HepG2 (cell line): ENCODE measurements at regions not wholly inside any gene's neighbourhood (a gene's known extent, or its start where the extent isn't known, plus 50 kb on each side); places are given as distances from the start of the nearest gene placed in this dataset.

ENCODE experiments used
- ATAC-seq: fragments of 200-7000 bp; cut with Tn5 transposase; 3 replicates; pipeline ENCODE4 v1.9.1; 2020; ENCODE audit warnings: mild to moderate bottlenecking, moderate library complexity
- BruUV-seq: library from RNA; stranded (reverse); fragments of 400-500 nt; replicated peaks from 2 replicates; lab custom pipeline; 2021; lab: Mats Ljungman, UMichigan
- CTCF ChIA-PET: fragments of 300-600 bp; formaldehyde crosslinking; extraction: SDS; loops from one replicate; lab custom pipeline; 2021; ENCODE audit warnings: low total read pairs, inconsistent platforms, low intra/inter-chr PET ratio; lab: Yijun Ruan, JAX
- POLR2A ChIA-PET: fragments of 350-600 bp; sonication (Branson Sonifier 250); formaldehyde crosslinking; loops from one replicate; lab custom pipeline; 2020; ENCODE audit warnings: antibody characterized with exemption, inconsistent platforms; lab: Yijun Ruan, JAX
- DNase-seq: peaks from one replicate; pipeline ENCODE4 v3.0.0-alpha.2; 2015; ENCODE audit warnings: low spot score
- FAIRE-seq: peaks from 3 replicates; lab custom pipeline; 2011; peaks lifted over from hg19 to GRCh38; lab: Jason Lieb, UNC
- H2AFZ ChIP-seq: one replicate; pipeline ENCODE4 v1.6.1; 2011; ENCODE audit warnings: low read length, inconsistent platforms
- H3K27ac ChIP-seq: fragments of 300-600 bp; 3 replicates; pipeline ENCODE4 v1.8.0; 2011; ENCODE audit warnings: mixed run types, mild to moderate bottlenecking, mixed read lengths, low read length, inconsistent platforms; ENCODE audit not compliant: insufficient read depth; ENCODE audit errors: extremely low read length
- H3K27me3 ChIP-seq, 2 experiments: fragments of 200-600 bp in 1 of 2; 2 replicates in 1 of 2; 3 replicates in 1 of 2; pipeline versions ENCODE4 v1.6.0 to v1.8.0; 2011; ENCODE audit warnings: low read length in 2 of 2, mild to moderate bottlenecking in 2 of 2, moderate library complexity in 2 of 2, inconsistent platforms in 1 of 2; ENCODE audit not compliant: insufficient read depth in 2 of 2, control insufficient read depth in 1 of 2
- H3K36me3 ChIP-seq, 2 experiments: fragments of 200-600 bp in 1 of 2; replicated peaks in 1 of 2; 2 replicates in 1 of 2; 3 replicates in 1 of 2; pipeline versions ENCODE4 v1.5.1 to v1.8.0; 2011; ENCODE audit warnings: low read length in 2 of 2, inconsistent platforms in 1 of 2; ENCODE audit not compliant: insufficient read depth in 2 of 2, control insufficient read depth in 1 of 2
- H3K4me1 ChIP-seq: 2 replicates; pipeline ENCODE4 v1.5.1; 2012; ENCODE audit warnings: low read length, inconsistent platforms; ENCODE audit not compliant: insufficient read depth
- H3K4me2 ChIP-seq: 2 replicates; pipeline ENCODE4 v1.6.0; 2011; ENCODE audit warnings: low read depth, low read length, inconsistent platforms
- H3K4me3 ChIP-seq, 3 experiments: fragments of 200-600 bp in 1 of 3; sonication (generic), shearing (Covaris generic) in 1 of 3; replicated peaks in 1 of 3; 2 replicates each; pipeline ENCODE4 v1.5.1; 2011 to 2016; ENCODE audit warnings: low read length in 3 of 3, inconsistent platforms in 2 of 3, low read depth in 2 of 3, mild to moderate bottlenecking in 2 of 3, control low read depth in 1 of 3, mixed read lengths in 1 of 3; ENCODE audit not compliant: insufficient read depth in 1 of 3
- H3K79me2 ChIP-seq: one replicate; pipeline ENCODE4 v1.6.1; 2011; ENCODE audit warnings: low read length, inconsistent platforms; ENCODE audit not compliant: insufficient read depth
- H3K9ac ChIP-seq: 2 replicates; pipeline ENCODE4 v1.6.0; 2011; ENCODE audit warnings: mild to moderate bottlenecking, low read depth, low read length, inconsistent platforms; ENCODE audit not compliant: insufficient read depth
- H3K9me3 ChIP-seq: 2 replicates; pipeline ENCODE4 v1.5.1; 2012; ENCODE audit warnings: mild to moderate bottlenecking, low read length
- H4K20me1 ChIP-seq: 2 replicates; pipeline ENCODE4 v1.6.0; 2011; ENCODE audit warnings: inconsistent platforms, mild to moderate bottlenecking, low read length, moderate library complexity; ENCODE audit not compliant: insufficient read depth
- BATF2 ChIP-seq: sonication (generic); formaldehyde crosslinking; IDR thresholded peaks from 2 replicates; pipeline ENCODE4 v1.8.0; 2022; ENCODE audit warnings: mild to moderate bottlenecking, missing genetic modification reagents, moderate library complexity
- CEBPG ChIP-seq: IDR thresholded peaks from 2 replicates; pipeline ENCODE4 v1.6.1; 2016
- CHCHD3 ChIP-seq: sonication (generic); formaldehyde crosslinking; IDR thresholded peaks from 2 replicates; pipeline ENCODE4 v1.8.0; 2022; ENCODE audit warnings: mild to moderate bottlenecking, missing genetic modification reagents, moderate library complexity
- JUN ChIP-seq: sonication (generic); formaldehyde crosslinking; IDR thresholded peaks from 2 replicates; pipeline ENCODE4 v1.4.0; 2020; ENCODE audit warnings: mild to moderate bottlenecking, missing genetic modification reagents
- MED8 ChIP-seq: sonication (generic); formaldehyde crosslinking; IDR thresholded peaks from 2 replicates; pipeline ENCODE4 v1.8.1; 2023; ENCODE audit warnings: mild to moderate bottlenecking, missing genetic modification reagents; ENCODE audit not compliant: insufficient replicate concordance
- SNAPC5 ChIP-seq: sonication (generic); formaldehyde crosslinking; IDR thresholded peaks from 2 replicates; pipeline ENCODE4 v1.8.1; 2023; ENCODE audit warnings: mild to moderate bottlenecking, missing genetic modification reagents, borderline replicate concordance
- TERF1 ChIP-seq: sonication (generic); formaldehyde crosslinking; IDR thresholded peaks from 2 replicates; pipeline ENCODE4 v1.8.0; 2022; ENCODE audit warnings: mild to moderate bottlenecking, missing genetic modification reagents, moderate library complexity
- ZBTB20 ChIP-seq: sonication (generic); formaldehyde crosslinking; IDR thresholded peaks from 2 replicates; pipeline ENCODE4 v1.8.1; 2023; ENCODE audit warnings: missing genetic modification reagents, low read depth, mild to moderate bottlenecking, borderline replicate concordance
- ZNF224 ChIP-seq: sonication (generic); formaldehyde crosslinking; IDR thresholded peaks from 2 replicates; pipeline ENCODE4 v1.5.0; 2020; ENCODE audit warnings: mild to moderate bottlenecking, missing genetic modification reagents
- ZNF451 ChIP-seq: sonication (generic); formaldehyde crosslinking; IDR thresholded peaks from 2 replicates; pipeline ENCODE4 v1.5.0; 2020; ENCODE audit warnings: mild to moderate bottlenecking, missing genetic modification reagents
- ZNF564 ChIP-seq: sonication (generic); formaldehyde crosslinking; IDR thresholded peaks from 2 replicates; pipeline ENCODE4 v1.8.1; 2023; ENCODE audit warnings: mild to moderate bottlenecking, missing genetic modification reagents
- ZSCAN22 ChIP-seq: sonication (generic); formaldehyde crosslinking; IDR thresholded peaks from 2 replicates; pipeline ENCODE4 v1.4.0; 2020; ENCODE audit warnings: mild to moderate bottlenecking, missing genetic modification reagents
- WGBS: methylation state at CpG from one replicate; pipeline ENCODE4 v1.1.6; 2017; ENCODE audit warnings: low lambda C conversion rate; 5-methylcytosine and 5-hydroxymethylcytosine counted together
- in situ Hi-C: cut with HindIII; loops from 2 replicates; pipeline ENCODE4 v1.10.0; 2017; ENCODE audit warnings: low pct_unique_long_range_greater_than_20kb; ENCODE audit not compliant: extremely low pct_ligation_motif_present
- intact Hi-C: fragments of 100-400 bp; cut with micrococcal nuclease; formaldehyde crosslinking; loops from one replicate; pipeline ENCODE4 v1.10.0; 2022; ENCODE audit not compliant: unreplicated experiment
- TF ChIP-seq, protein P1 (sequence below): sonication (generic); formaldehyde crosslinking; conservative IDR thresholded peaks from 2 replicates; pipeline ENCODE4 v1.4.0; 2020; ENCODE audit warnings: missing genetic modification reagents

DNA sequence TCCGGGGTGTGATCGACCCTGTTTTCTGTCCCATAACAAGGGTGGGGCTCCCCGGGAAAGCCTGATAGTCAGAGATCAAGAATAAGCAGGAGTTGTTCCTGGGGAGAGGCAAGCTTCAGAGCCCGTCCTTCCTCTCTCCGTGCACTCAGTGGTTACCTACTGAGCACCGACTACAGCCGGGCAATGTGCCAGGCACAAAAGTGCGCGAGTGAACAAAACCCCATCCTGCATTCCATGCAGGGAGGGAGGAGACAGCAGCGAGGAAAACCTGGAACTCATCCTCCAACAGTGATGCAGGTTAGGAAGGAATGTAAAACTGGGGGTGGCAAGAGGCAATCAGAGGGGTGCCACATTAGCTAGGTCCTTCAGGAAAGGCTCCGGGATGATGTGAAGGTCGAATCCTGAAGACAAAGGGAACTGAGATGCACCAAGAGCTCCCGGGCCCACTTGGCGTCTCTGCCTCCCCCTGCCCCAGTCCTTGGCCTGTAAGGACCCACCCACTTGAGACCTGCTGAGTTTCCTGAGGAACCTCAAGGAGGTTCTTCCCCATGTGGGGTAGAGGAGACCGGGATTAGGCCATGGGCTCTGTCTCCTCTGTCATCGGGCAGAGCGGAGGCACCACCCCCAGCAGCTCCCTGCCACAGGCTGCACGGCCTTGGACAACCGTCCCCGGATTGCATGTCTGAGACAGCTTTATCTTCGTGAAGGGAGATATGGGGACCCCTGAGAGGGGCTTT lies 198.2 kb downstream of the NDUFA10 start:
- TF ChIP-seq CEBPG (CRISPR knock-in tag) (no peak), ZBTB20 (no peak)
- no peak overlapping the region for H3K27ac ChIP-seq
- H3K4me1 ChIP-seq = no peaks in the 10 kb centered on the region
- H3K9me3 ChIP-seq = no peaks in the 10 kb centered on the region
- in situ Hi-C loops (no loop called here), intact Hi-C loops (no loop called here)
- no peak overlapping the region for H3K9ac ChIP-seq
- ATAC-seq = no peak
- WGBS = 23% methylated on average over 21 of the region's 21 CpGs
- H3K27me3 ChIP-seq = peaks cover 6 to 52% of the 10 kb centered on the region in 2 experiments; a peak in 4 of 5 replicates
- H3K36me3 ChIP-seq = no peaks in the 10 kb centered on the region
- no peak for DNase-seq
- no TSS peak for BruUV-seq
- POLR2A ChIA-PET = no interaction called here
- CTCF ChIA-PET = no interaction called here
- no peak for FAIRE-seq
- no peaks in the 10 kb centered on the region for H3K79me2 ChIP-seq
- no peak overlapping the region for H3K4me2 ChIP-seq
- no peak overlapping the region for H2AFZ ChIP-seq
- H3K4me3 ChIP-seq = no peak overlapping the region
- no peaks in the 10 kb centered on the region; the same call in 1 of the 2 replicates for H4K20me1 ChIP-seq

GRCh38 chr2:239826376-239826775 lies 198.8 kb downstream of the NDUFA10 start:
- WGBS = 77% methylated on average over 13 of the region's 13 CpGs
- H3K4me3 ChIP-seq = no peak overlapping the region
- H3K4me2 ChIP-seq = no peak overlapping the region
- DNase-seq = no peak
- ATAC-seq = no peak
- H3K4me1 ChIP-seq = no peaks in the 10 kb centered on the region
- TF ChIP-seq TERF1 (CRISPR knock-in tag) = no peak
- TF ChIP-seq MED8 (CRISPR knock-in tag) = no peak
- TF ChIP-seq, protein P1, sequence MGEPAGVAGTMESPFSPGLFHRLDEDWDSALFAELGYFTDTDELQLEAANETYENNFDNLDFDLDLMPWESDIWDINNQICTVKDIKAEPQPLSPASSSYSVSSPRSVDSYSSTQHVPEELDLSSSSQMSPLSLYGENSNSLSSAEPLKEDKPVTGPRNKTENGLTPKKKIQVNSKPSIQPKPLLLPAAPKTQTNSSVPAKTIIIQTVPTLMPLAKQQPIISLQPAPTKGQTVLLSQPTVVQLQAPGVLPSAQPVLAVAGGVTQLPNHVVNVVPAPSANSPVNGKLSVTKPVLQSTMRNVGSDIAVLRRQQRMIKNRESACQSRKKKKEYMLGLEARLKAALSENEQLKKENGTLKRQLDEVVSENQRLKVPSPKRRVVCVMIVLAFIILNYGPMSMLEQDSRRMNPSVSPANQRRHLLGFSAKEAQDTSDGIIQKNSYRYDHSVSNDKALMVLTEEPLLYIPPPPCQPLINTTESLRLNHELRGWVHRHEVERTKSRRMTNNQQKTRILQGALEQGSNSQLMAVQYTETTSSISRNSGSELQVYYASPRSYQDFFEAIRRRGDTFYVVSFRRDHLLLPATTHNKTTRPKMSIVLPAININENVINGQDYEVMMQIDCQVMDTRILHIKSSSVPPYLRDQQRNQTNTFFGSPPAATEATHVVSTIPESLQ (CRISPR knock-in tag) = no peak
- no peak for TF ChIP-seq CHCHD3 (CRISPR knock-in tag)
- no peak for TF ChIP-seq SNAPC5 (CRISPR knock-in tag)
- TF ChIP-seq ZNF451 (CRISPR knock-in tag) = no peak
- no peak for TF ChIP-seq JUN (CRISPR knock-in tag)
- TF ChIP-seq ZNF224 (CRISPR knock-in tag) = no peak
- no peak for TF ChIP-seq ZNF564
- no peak for TF ChIP-seq ZSCAN22
- no peak for TF ChIP-seq BATF2
- FAIRE-seq = no peak
- H2AFZ ChIP-seq = no peak overlapping the region
- POLR2A ChIA-PET = no interaction called here
- in situ Hi-C loops = no loop called here
- intact Hi-C loops = no loop called here
- H3K9ac ChIP-seq = no peak overlapping the region
- BruUV-seq = no TSS peak
- no peaks in the 10 kb centered on the region for H3K79me2 ChIP-seq
- H3K27me3 ChIP-seq = peaks cover 9 to 58% of the 10 kb centered on the region in 2 experiments; a peak in 4 of 5 replicates
- no peak overlapping the region for H3K27ac ChIP-seq
- H3K9me3 ChIP-seq = no peaks in the 10 kb centered on the region
- CTCF ChIA-PET = no interaction called here
- no peaks in the 10 kb centered on the region for H3K36me3 ChIP-seq
- no peaks in the 10 kb centered on the region; the same call in 1 of the 2 replicates for H4K20me1 ChIP-seq
